GM19455 (cell line): ENCODE measurements at regions not wholly inside any gene's neighbourhood (a gene's known extent, or its start where the extent isn't known, plus 50 kb on each side); places are given as distances from the start of the nearest gene placed in this dataset.

ENCODE experiments used
- ATAC-seq: cut with Tn5 transposase; IDR thresholded peaks from one replicate; pipeline ENCODE4 v1.9.1; 2021; ENCODE audit not compliant: unreplicated experiment

GRCh38 chr1:164951508-164951907 is 392.5 kb downstream of the PBX1 start:
- ATAC-seq, result no peak

- no peak for ATAC-seq
Observed at GRCh38 chr1:164950541-164950986, 391.6 kb downstream of the PBX1 start.

- ATAC-seq, result no peak
Observed at GRCh38 chr1:164949771-164950471, 390.9 kb downstream of the PBX1 start.

- no peak for ATAC-seq
Observed at GRCh38 chr1:164948101-164948500, 389.1 kb downstream of the PBX1 start.

- no peak for ATAC-seq
Observed at GRCh38 chr1:164937291-164937690, 378.3 kb downstream of the PBX1 start.

GRCh38 chr1:164932580-164932979 is 373.6 kb downstream of the PBX1 start:
- ATAC-seq, result no peak

GRCh38 chr1:164930833-164931232 is 371.8 kb downstream of the PBX1 start:
- ATAC-seq, result no peak

GRCh38 chr1:164930241-164930640 is 371.3 kb downstream of the PBX1 start:
- ATAC-seq, result no peak

GRCh38 chr1:164928232-164928812 is 369.3 kb downstream of the PBX1 start:
- ATAC-seq, result no peak

- no peak for ATAC-seq
Observed at GRCh38 chr1:164926107-164926506, 367.1 kb downstream of the PBX1 start.

GRCh38 chr1:164922585-164922984 is 363.6 kb downstream of the PBX1 start:
- no peak for ATAC-seq

GRCh38 chr1:164921493-164921892 is 362.5 kb downstream of the PBX1 start:
- no peak for ATAC-seq

GRCh38 chr1:164918140-164918539 is 359.2 kb downstream of the PBX1 start:
- no peak for ATAC-seq

- no peak for ATAC-seq
Observed at GRCh38 chr1:164914208-164914607, 355.2 kb downstream of the PBX1 start.

GRCh38 chr1:164912290-164912689 is 353.3 kb downstream of the PBX1 start:
- ATAC-seq, result no peak

GRCh38 chr1:164910671-164911070 is 351.7 kb downstream of the PBX1 start:
- ATAC-seq, result no peak

GRCh38 chr1:164907666-164908065 is 348.7 kb downstream of the PBX1 start:
- no peak for ATAC-seq

GRCh38 chr1:164905869-164906268 is 346.9 kb downstream of the PBX1 start:
- ATAC-seq, result no peak

GRCh38 chr1:164902491-164902890 is 343.5 kb downstream of the PBX1 start:
- no peak for ATAC-seq
